H9 (cell line): ENCODE measurements at regions not wholly inside any gene's neighbourhood (a gene's known extent, or its start where the extent isn't known, plus 50 kb on each side); places are given as distances from the start of the nearest gene placed in this dataset.

ENCODE experiments used
- DNase-seq: peaks from one replicate; pipeline ENCODE4 v3.0.0-alpha.2; 2017
- H2AFZ ChIP-seq: one replicate; pipeline ENCODE4 v1.6.1; 2013; ENCODE audit warnings: mild to moderate bottlenecking, low read length, control low read depth, moderate library complexity
- H2AK5ac ChIP-seq: 2 replicates; pipeline ENCODE4 v1.6.1; 2013; ENCODE audit warnings: low read length, control low read depth, mixed read lengths; ENCODE audit not compliant: insufficient read length
- H2BK120ac ChIP-seq: one replicate; pipeline ENCODE4 v1.6.1; 2013; ENCODE audit warnings: low read depth, mild to moderate bottlenecking, low read length, control low read depth, inconsistent platforms; ENCODE audit not compliant: poor library complexity, severe bottlenecking
- H2BK12ac ChIP-seq: 2 replicates; pipeline ENCODE4 v1.6.1; 2013; ENCODE audit warnings: low read length, control low read depth, mixed read lengths, low read depth; ENCODE audit not compliant: insufficient read length
- H2BK15ac ChIP-seq: 2 replicates; pipeline ENCODE4 v1.6.1; 2013; ENCODE audit warnings: low read depth, low read length, control low read depth
- H2BK20ac ChIP-seq: one replicate; pipeline ENCODE4 v1.6.1; 2013; ENCODE audit warnings: low read depth, mild to moderate bottlenecking, low read length, control low read depth, inconsistent platforms; ENCODE audit not compliant: poor library complexity, severe bottlenecking
- H2BK5ac ChIP-seq: 2 replicates; pipeline ENCODE4 v1.6.1; 2013; ENCODE audit warnings: low read length, control low read depth, mixed read lengths; ENCODE audit not compliant: insufficient read length
- H3K14ac ChIP-seq: 2 replicates; pipeline ENCODE4 v1.6.1; 2013; ENCODE audit warnings: low read length, control low read depth; ENCODE audit not compliant: insufficient read depth
- H3K18ac ChIP-seq: 2 replicates; pipeline ENCODE4 v1.6.1; 2013; ENCODE audit warnings: low read depth, mild to moderate bottlenecking, mixed read lengths, low read length, control low read depth; ENCODE audit not compliant: insufficient read length
- H3K23ac ChIP-seq: 2 replicates; pipeline ENCODE4 v1.6.1; 2013; ENCODE audit warnings: low read length, control low read depth, mixed read lengths, low read depth; ENCODE audit not compliant: insufficient read length
- H3K23me2 ChIP-seq: 2 replicates; pipeline ENCODE4 v1.6.1; 2013; ENCODE audit warnings: low read depth, mild to moderate bottlenecking, mixed read lengths, low read length, control low read depth; ENCODE audit not compliant: insufficient read length, poor library complexity, severe bottlenecking
- H3K27ac ChIP-seq: 2 replicates; pipeline ENCODE4 v1.5.1; 2013; ENCODE audit warnings: low read length, control low read depth, mixed read lengths, low read depth; ENCODE audit not compliant: insufficient read length
- H3K27me3 ChIP-seq: 2 replicates; pipeline ENCODE4 v1.6.1; 2013; ENCODE audit warnings: low read length, control low read depth, inconsistent platforms; ENCODE audit not compliant: insufficient read depth
- H3K4ac ChIP-seq: 2 replicates; pipeline ENCODE4 v1.6.1; 2013; ENCODE audit warnings: low read depth, mild to moderate bottlenecking, control low read depth, inconsistent platforms, low read length, moderate library complexity
- H3K4me1 ChIP-seq: 2 replicates; pipeline ENCODE4 v1.6.1; 2013; ENCODE audit warnings: low read length, control low read depth, inconsistent platforms; ENCODE audit not compliant: insufficient read depth
- H3K4me2 ChIP-seq: 2 replicates; pipeline ENCODE4 v1.6.1; 2013; ENCODE audit warnings: low read length, control low read depth, mixed read lengths; ENCODE audit not compliant: insufficient read length, insufficient read depth
- H3K56ac ChIP-seq: 2 replicates; pipeline ENCODE4 v1.6.1; 2013; ENCODE audit warnings: low read depth, mild to moderate bottlenecking, mixed read lengths, low read length, control low read depth; ENCODE audit not compliant: insufficient read length
- H3K79me1 ChIP-seq: 2 replicates; pipeline ENCODE4 v1.6.1; 2013; ENCODE audit warnings: low read depth, mild to moderate bottlenecking, moderate library complexity, low read length, control low read depth, inconsistent platforms; ENCODE audit not compliant: insufficient read depth, poor library complexity, severe bottlenecking
- H3K79me2 ChIP-seq: 2 replicates; pipeline ENCODE4 v1.6.1; 2013; ENCODE audit warnings: low read length, control low read depth, inconsistent platforms; ENCODE audit not compliant: insufficient read depth
- H3K9ac ChIP-seq: 2 replicates; pipeline ENCODE4 v1.6.1; 2013; ENCODE audit warnings: low read length, control low read depth, mixed read lengths; ENCODE audit not compliant: insufficient read length; ENCODE audit errors: extremely low read depth
- H3K9me3 ChIP-seq: one replicate; pipeline ENCODE4 v1.6.1; 2013; ENCODE audit warnings: low read depth, low read length, inconsistent platforms; ENCODE audit not compliant: control insufficient read depth
- H3T11ph ChIP-seq: one replicate; pipeline ENCODE4 v1.6.1; 2013; ENCODE audit warnings: mild to moderate bottlenecking, low read length, control low read depth, inconsistent platforms
- H4K20me1 ChIP-seq: one replicate; pipeline ENCODE4 v1.6.1; 2013; ENCODE audit not compliant: control insufficient read depth, insufficient read length, insufficient read depth
- H4K5ac ChIP-seq: 2 replicates; pipeline ENCODE4 v1.6.1; 2013; ENCODE audit warnings: low read depth, mild to moderate bottlenecking, mixed read lengths, low read length, control low read depth; ENCODE audit not compliant: insufficient read length
- H4K8ac ChIP-seq: replicated peaks from 2 replicates; pipeline ENCODE4 v1.6.1; 2013; ENCODE audit warnings: low read length, control low read depth, mixed read lengths, low read depth; ENCODE audit not compliant: insufficient read length
- H4K91ac ChIP-seq: 2 replicates; pipeline ENCODE4 v1.6.1; 2013; ENCODE audit warnings: low read depth, mild to moderate bottlenecking, moderate library complexity, mixed read lengths, low read length, control low read depth; ENCODE audit not compliant: insufficient read length
- H3K27ac Mint-ChIP-seq, 3 experiments: 2 replicates in 2 of 3; 3 replicates in 1 of 3; pipeline ENCODE4 v1.8.0; 2020 to 2021; ENCODE audit warnings: mixed read lengths in 3 of 3, mild to moderate bottlenecking in 1 of 3, moderate library complexity in 1 of 3
- H3K27me3 Mint-ChIP-seq: 2 replicates; pipeline ENCODE4 v1.8.0; 2021; ENCODE audit warnings: low read depth, mild to moderate bottlenecking, moderate library complexity, mixed read lengths
- H3K36me3 Mint-ChIP-seq, 3 experiments: 2 replicates in 2 of 3; 3 replicates in 1 of 3; pipeline ENCODE4 v1.8.0; 2020 to 2021; ENCODE audit warnings: low read depth in 3 of 3, mixed read lengths in 3 of 3; ENCODE audit not compliant: insufficient read depth in 1 of 3
- H3K4me1 Mint-ChIP-seq, 2 experiments: 2 replicates each; pipeline ENCODE4 v1.8.0; 2020; ENCODE audit warnings: mixed read lengths in 2 of 2
- H3K4me3 Mint-ChIP-seq, 2 experiments: 2 replicates in 1 of 2; 3 replicates in 1 of 2; pipeline ENCODE4 v1.8.0; 2020 to 2021; ENCODE audit warnings: mild to moderate bottlenecking in 2 of 2, mixed read lengths in 2 of 2, moderate library complexity in 1 of 2
- H3K9me3 Mint-ChIP-seq, 2 experiments: 2 replicates in 1 of 2; 3 replicates in 1 of 2; pipeline ENCODE4 v1.8.0; 2020; ENCODE audit warnings: mild to moderate bottlenecking in 2 of 2, mixed read lengths in 2 of 2, moderate library complexity in 1 of 2
- WGBS: extraction: QIAGEN DNeasy Blood & Tissue Kit; methylation state at CpG from one replicate; pipeline ENCODE4 v1.1.7; 2013; ENCODE audit warnings: missing lambda C conversion rate, low lambda C conversion rate, mixed read lengths; ENCODE audit not compliant: insufficient read length; ENCODE audit errors: extremely low coverage; 5-methylcytosine and 5-hydroxymethylcytosine counted together
- TF ChIP-seq, protein P1 (sequence below): fragments of 200-600 bp; sonication (generic); conservative IDR thresholded peaks from 3 replicates; pipeline ENCODE4 v1.8.0; 2021; ENCODE audit warnings: antibody characterized with exemption, mild to moderate bottlenecking

DNA sequence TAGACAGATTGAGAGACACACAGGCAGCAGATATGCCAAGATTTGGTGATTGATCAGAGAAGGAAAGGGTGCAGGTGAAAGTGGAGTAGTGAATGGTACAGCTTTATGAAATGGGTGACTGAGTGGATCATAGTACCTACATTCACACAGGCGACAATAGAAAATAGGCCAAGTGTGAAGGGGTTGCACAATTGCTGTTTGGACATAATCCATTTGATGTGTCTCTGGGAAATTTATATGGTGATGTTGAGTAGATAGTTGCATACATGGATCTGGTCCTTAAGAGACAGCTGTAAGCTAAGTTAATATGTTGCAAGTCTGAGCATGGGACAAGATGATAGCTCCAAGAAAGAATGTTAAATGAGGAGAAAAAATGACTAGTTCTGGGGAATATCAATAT, 118.6 kb upstream of the COP1 start:
- no peak overlapping the region for H3K4me3 Mint-ChIP-seq
- no peak overlapping the region for H4K5ac ChIP-seq
- H3T11ph ChIP-seq: no peak overlapping the region
- TF ChIP-seq, protein P1, sequence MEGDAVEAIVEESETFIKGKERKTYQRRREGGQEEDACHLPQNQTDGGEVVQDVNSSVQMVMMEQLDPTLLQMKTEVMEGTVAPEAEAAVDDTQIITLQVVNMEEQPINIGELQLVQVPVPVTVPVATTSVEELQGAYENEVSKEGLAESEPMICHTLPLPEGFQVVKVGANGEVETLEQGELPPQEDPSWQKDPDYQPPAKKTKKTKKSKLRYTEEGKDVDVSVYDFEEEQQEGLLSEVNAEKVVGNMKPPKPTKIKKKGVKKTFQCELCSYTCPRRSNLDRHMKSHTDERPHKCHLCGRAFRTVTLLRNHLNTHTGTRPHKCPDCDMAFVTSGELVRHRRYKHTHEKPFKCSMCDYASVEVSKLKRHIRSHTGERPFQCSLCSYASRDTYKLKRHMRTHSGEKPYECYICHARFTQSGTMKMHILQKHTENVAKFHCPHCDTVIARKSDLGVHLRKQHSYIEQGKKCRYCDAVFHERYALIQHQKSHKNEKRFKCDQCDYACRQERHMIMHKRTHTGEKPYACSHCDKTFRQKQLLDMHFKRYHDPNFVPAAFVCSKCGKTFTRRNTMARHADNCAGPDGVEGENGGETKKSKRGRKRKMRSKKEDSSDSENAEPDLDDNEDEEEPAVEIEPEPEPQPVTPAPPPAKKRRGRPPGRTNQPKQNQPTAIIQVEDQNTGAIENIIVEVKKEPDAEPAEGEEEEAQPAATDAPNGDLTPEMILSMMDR: no peak
- H3K4me2 ChIP-seq: no peak overlapping the region
- no peaks in the 10 kb centered on the region for H3K9me3 ChIP-seq
- no peak overlapping the region for H2AFZ ChIP-seq
- no peak overlapping the region for H4K91ac ChIP-seq
- H3K56ac ChIP-seq: no peak overlapping the region
- H3K14ac ChIP-seq: no peak overlapping the region
- no peak overlapping the region for H2BK20ac ChIP-seq
- H3K23me2 ChIP-seq: no peaks in the 10 kb centered on the region
- H3K79me2 ChIP-seq: no peaks in the 10 kb centered on the region
- no peak overlapping the region for H2AK5ac ChIP-seq
- no CpG with 5 or more reads among the region's 1 CpG for WGBS
- no peaks in the 10 kb centered on the region for H4K20me1 ChIP-seq
- DNase-seq: no peak
- no peaks in the 10 kb centered on the region for H3K4me1 ChIP-seq
- no peaks in the 10 kb centered on the region for H3K27me3 ChIP-seq
- no peak overlapping the region for H4K8ac ChIP-seq
- no peak overlapping the region for H3K23ac ChIP-seq
- H3K4ac ChIP-seq: no peak overlapping the region
- H2BK5ac ChIP-seq: no peak overlapping the region
- no peak overlapping the region for H2BK120ac ChIP-seq
- H3K4me1 Mint-ChIP-seq: no peaks in the 10 kb centered on the region
- H3K18ac ChIP-seq: no peak overlapping the region
- no peaks in the 10 kb centered on the region for H3K27me3 Mint-ChIP-seq
- H3K27ac ChIP-seq: no peak overlapping the region
- H3K9me3 Mint-ChIP-seq: no peaks in the 10 kb centered on the region
- H3K79me1 ChIP-seq: no peaks in the 10 kb centered on the region
- H3K36me3 Mint-ChIP-seq: no peaks in the 10 kb centered on the region
- no peak overlapping the region for H3K9ac ChIP-seq
- no peak overlapping the region for H2BK15ac ChIP-seq
- no peak overlapping the region for H3K27ac Mint-ChIP-seq
- no peak overlapping the region for H2BK12ac ChIP-seq
